CD4-positive, alpha-beta T cell (primary cell): ENCODE measurements at regions not wholly inside any gene's neighbourhood (a gene's known extent, or its start where the extent isn't known, plus 50 kb on each side); places are given as distances from the start of the nearest gene placed in this dataset.
"Not testable (repeated sequence)": the region's sequence is repeated elsewhere in the genome, so short reads cannot be mapped to it uniquely, and the experiment has no call there.

Experiments
- ATAC-seq: fragments of 200-7000 bp; cut with Tn5 transposase; one replicate; pipeline ENCODE4 v1.10.0; 2022; ENCODE audit warnings: mild to moderate bottlenecking; ENCODE audit not compliant: poor library complexity
- CTCF ChIA-PET: fragments of 350-600 bp; sonication (Branson Sonifier 250); formaldehyde crosslinking; loops from one replicate; lab custom pipeline; 2021; ENCODE audit warnings: antibody characterized with exemption, inconsistent platforms; lab: Charles Lee
- POLR2A ChIA-PET: fragments of 350-600 bp; sonication (Branson Sonifier 250); formaldehyde crosslinking; loops from one replicate; lab custom pipeline; 2021; ENCODE audit warnings: antibody characterized with exemption, inconsistent platforms; lab: Charles Lee
- DNase-seq, 14 experiments: peaks; one replicate each; pipeline ENCODE4 v3.0.0-alpha.2; 2013 to 2020; ENCODE audit warnings: mixed read lengths in 2 of 14
- H3K27ac ChIP-seq, 2 donors: one replicate each; pipeline versions ENCODE4 v1.5.1 to v1.7.0; 2013; ENCODE audit warnings: low read length in 2 of 2, low read depth in 1 of 2, mild to moderate bottlenecking in 1 of 2
- H3K27me3 ChIP-seq, 2 experiments: 1 replicate in 1 of 2; 2 replicates in 1 of 2; pipeline versions ENCODE4 v1.6.1 to v1.7.0; 2013; ENCODE audit warnings: low read length in 2 of 2, control low read depth in 1 of 2, mild to moderate bottlenecking in 1 of 2, moderate library complexity in 1 of 2; ENCODE audit not compliant: insufficient read depth in 2 of 2, control insufficient read depth in 1 of 2
- H3K36me3 ChIP-seq: one replicate; pipeline ENCODE4 v1.6.1; 2013; ENCODE audit warnings: low read length, control low read depth; ENCODE audit not compliant: insufficient read depth
- H3K4me1 ChIP-seq: one replicate; pipeline ENCODE4 v1.6.1; 2013; ENCODE audit warnings: low read length, control low read depth; ENCODE audit not compliant: insufficient read depth
- H3K4me3 ChIP-seq: one replicate; pipeline ENCODE4 v1.5.1; 2013; ENCODE audit warnings: mild to moderate bottlenecking, low read length, moderate library complexity
- H3K9me3 ChIP-seq, 2 experiments: 1 replicate in 1 of 2; 2 replicates in 1 of 2; pipeline versions ENCODE4 v1.6.1 to v1.7.0; 2013; ENCODE audit warnings: low read length in 2 of 2, mild to moderate bottlenecking in 2 of 2, control low read depth in 1 of 2, moderate library complexity in 1 of 2; ENCODE audit not compliant: control insufficient read depth in 1 of 2, insufficient read depth in 1 of 2
- H3K27ac Mint-ChIP-seq: one replicate; pipeline ENCODE4 v1.8.0; 2020; ENCODE audit warnings: mixed read lengths
- H3K27me3 Mint-ChIP-seq: one replicate; pipeline ENCODE4 v1.8.0; 2021; ENCODE audit warnings: mixed read lengths
- H3K36me3 Mint-ChIP-seq: one replicate; pipeline ENCODE4 v1.8.0; 2021; ENCODE audit warnings: low read depth, mixed read lengths
- H3K4me1 Mint-ChIP-seq: one replicate; pipeline ENCODE4 v1.8.0; 2021; ENCODE audit warnings: low read depth, mixed read lengths
- H3K4me3 Mint-ChIP-seq: one replicate; pipeline ENCODE4 v1.8.0; 2020; ENCODE audit warnings: mild to moderate bottlenecking, mixed read lengths
- H3K9me3 Mint-ChIP-seq: one replicate; pipeline ENCODE4 v1.8.0; 2020; ENCODE audit warnings: mixed read lengths
- intact Hi-C, 2 experiments: fragments of 100-400 bp; cut with DNase I in 1 of 2; cut with micrococcal nuclease in 1 of 2; formaldehyde crosslinking; loops; one replicate each; pipeline versions ENCODE4 v1.15.1 to v1.9.0; 2023 to 2025; cut with DNase I, micrococcal nuclease
- TF ChIP-seq, protein P1 (sequence below): fragments of 200-600 bp; IDR thresholded peaks from one replicate; pipeline ENCODE4 v1.8.0; 2022; ENCODE audit warnings: antibody characterized with exemption, mild to moderate bottlenecking

DNA sequence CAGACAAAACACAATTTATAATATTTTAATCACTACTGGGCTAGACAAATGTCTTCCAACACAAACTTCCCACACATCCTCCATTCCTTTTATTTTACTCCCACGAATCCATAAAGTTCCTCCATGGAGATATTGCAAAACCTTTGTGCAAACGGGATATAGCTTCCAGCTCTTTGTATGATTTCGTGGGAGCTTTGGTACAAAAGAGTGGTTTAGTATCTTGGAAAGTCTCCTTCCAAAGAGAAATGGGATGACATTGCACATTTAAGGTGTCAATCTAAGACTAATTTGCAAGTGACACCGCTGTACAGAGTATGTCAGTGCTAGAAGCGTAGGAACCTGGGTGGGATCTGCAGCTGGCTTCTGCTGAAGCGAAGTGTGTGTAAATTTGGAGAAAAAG, 455.2 kb upstream of the RUNX1 start:
- intact Hi-C loops = loop anchor here in 1 of 2 experiments (10.0 kb wide), 1 partner anchor 79 kb away; no protein-coding TSS in a partner anchor
- peak overlapping the region; percentile 81 for H3K27ac Mint-ChIP-seq
- Histone ChIP-seq H3K9me3 (no peaks in the 10 kb centered on the region), H3K27me3 (no peaks in the 10 kb centered on the region), H3K27ac (peak overlapping the region; percentile 57 to 62), H3K36me3 (no peaks in the 10 kb centered on the region), H3K4me3 (no peak overlapping the region), H3K4me1 (peaks cover 20% of the 10 kb centered on the region)
- DNase-seq (no peak), ATAC-seq (no peak)
- POLR2A ChIA-PET = interaction anchor here (0.6 to 3.1 kb wide), 9 partner anchors 7 to 520 kb away, joined by 3 to 25 read pairs (median 5); no protein-coding TSS in a partner anchor
- CTCF ChIA-PET = interaction anchor here (0.6 kb wide), 1 partner anchor 17 kb away, joined by 5 read pairs; no protein-coding TSS in a partner anchor
- H3K27me3 Mint-ChIP-seq = no peaks in the 10 kb centered on the region
- no peaks in the 10 kb centered on the region for H3K36me3 Mint-ChIP-seq
- H3K4me3 Mint-ChIP-seq = no peak overlapping the region
- TF ChIP-seq, protein P1, sequence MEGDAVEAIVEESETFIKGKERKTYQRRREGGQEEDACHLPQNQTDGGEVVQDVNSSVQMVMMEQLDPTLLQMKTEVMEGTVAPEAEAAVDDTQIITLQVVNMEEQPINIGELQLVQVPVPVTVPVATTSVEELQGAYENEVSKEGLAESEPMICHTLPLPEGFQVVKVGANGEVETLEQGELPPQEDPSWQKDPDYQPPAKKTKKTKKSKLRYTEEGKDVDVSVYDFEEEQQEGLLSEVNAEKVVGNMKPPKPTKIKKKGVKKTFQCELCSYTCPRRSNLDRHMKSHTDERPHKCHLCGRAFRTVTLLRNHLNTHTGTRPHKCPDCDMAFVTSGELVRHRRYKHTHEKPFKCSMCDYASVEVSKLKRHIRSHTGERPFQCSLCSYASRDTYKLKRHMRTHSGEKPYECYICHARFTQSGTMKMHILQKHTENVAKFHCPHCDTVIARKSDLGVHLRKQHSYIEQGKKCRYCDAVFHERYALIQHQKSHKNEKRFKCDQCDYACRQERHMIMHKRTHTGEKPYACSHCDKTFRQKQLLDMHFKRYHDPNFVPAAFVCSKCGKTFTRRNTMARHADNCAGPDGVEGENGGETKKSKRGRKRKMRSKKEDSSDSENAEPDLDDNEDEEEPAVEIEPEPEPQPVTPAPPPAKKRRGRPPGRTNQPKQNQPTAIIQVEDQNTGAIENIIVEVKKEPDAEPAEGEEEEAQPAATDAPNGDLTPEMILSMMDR = no peak
- H3K9me3 Mint-ChIP-seq = no peaks in the 10 kb centered on the region
- peaks cover 63% of the 10 kb centered on the region for H3K4me1 Mint-ChIP-seq

DNA sequence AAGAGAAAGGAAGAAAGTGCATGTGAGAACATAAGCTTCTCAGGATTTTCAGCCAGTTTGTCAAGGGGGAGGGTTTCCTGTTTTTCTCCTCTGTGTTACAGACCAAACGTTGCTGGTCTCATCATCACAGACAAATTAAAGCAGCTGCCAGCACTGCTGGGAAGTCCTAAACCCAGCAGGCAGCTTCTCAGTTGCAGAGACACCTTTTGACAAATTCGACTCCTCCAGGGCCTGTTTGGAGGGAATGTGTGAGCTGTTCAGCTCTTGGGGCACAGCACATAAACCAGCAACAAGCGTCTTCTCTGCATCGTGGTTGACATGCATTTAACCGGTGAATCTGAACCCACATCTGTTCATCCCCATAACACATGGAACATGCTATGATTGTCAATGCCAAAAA, 454.6 kb upstream of the RUNX1 start:
- CTCF ChIA-PET = interaction anchor here (1.4 kb wide), 1 partner anchor 758 kb away, joined by 3 read pairs; no protein-coding TSS in a partner anchor
- H3K4me3 ChIP-seq = no peak overlapping the region
- no peaks in the 10 kb centered on the region for H3K27me3 ChIP-seq
- TF ChIP-seq, protein P1 = no peak
- no peaks in the 10 kb centered on the region for H3K9me3 ChIP-seq
- Mint-ChIP-seq H3K36me3 (no peaks in the 10 kb centered on the region), H3K27ac (peak overlapping the region; percentile 81), H3K4me1 (peaks cover 57% of the 10 kb centered on the region), H3K4me3 (peak overlapping the region; percentile 76), H3K9me3 (no peaks in the 10 kb centered on the region), H3K27me3 (no peaks in the 10 kb centered on the region)
- peaks cover 20% of the 10 kb centered on the region for H3K4me1 ChIP-seq
- DNase-seq (peak in 13 of 14 experiments; percentile 3 to 61 (median 42)), ATAC-seq (peak; percentile 87)
- intact Hi-C loops = loop anchor here in 1 of 2 experiments (10.0 kb wide), 1 partner anchor 79 kb away; no protein-coding TSS in a partner anchor
- POLR2A ChIA-PET = interaction anchor here (0.5 to 3.1 kb wide), 11 partner anchors 8 to 816 kb away, joined by 3 to 25 read pairs (median 4); partner anchors contain the start of gene MORC3
- no peaks in the 10 kb centered on the region for H3K36me3 ChIP-seq
- H3K27ac ChIP-seq = peak overlapping the region; percentile 57 to 62

DNA sequence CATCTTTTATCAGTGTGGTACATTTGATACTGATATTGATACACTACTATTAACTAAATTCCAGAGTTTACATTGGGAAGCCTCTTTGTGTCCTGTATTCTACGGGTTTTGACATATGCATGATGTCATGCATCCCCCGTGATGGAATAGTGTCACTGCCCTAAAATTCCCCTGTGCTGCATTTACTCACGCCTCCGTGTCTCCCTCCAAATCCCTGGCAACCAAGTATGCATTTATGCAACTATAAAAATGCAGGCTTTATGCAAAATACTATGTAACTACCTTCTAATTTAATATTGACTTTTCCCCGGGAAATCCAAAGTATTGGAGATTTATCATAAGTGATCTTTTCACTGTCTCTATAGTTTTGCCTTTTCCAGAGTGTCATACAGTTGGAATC, 453.7 kb upstream of the RUNX1 start:
- no peaks in the 10 kb centered on the region for H3K36me3 Mint-ChIP-seq
- H3K4me1 Mint-ChIP-seq = peaks cover 51% of the 10 kb centered on the region
- ATAC-seq = no peak
- H3K4me1 ChIP-seq = peaks cover 18% of the 10 kb centered on the region
- TF ChIP-seq, protein P1 = no peak
- no peak overlapping the region for H3K4me3 ChIP-seq
- no peaks in the 10 kb centered on the region for H3K36me3 ChIP-seq
- ChIA-PET POLR2A (interaction anchor here (0.7 to 3.1 kb wide), 11 partner anchors 9 to 817 kb away, joined by 3 to 25 read pairs (median 4); partner anchors contain the start of gene MORC3), CTCF (interaction anchor here (1.4 kb wide), 1 partner anchor 758 kb away, joined by 3 read pairs; no protein-coding TSS in a partner anchor)
- H3K9me3 ChIP-seq = no peaks in the 10 kb centered on the region
- no peaks in the 10 kb centered on the region for H3K27me3 ChIP-seq
- H3K27ac ChIP-seq = no peak overlapping the region
- DNase-seq = no peak
- intact Hi-C loops = loop anchor here in 1 of 2 experiments (10.0 kb wide), 1 partner anchor 78 kb away; no protein-coding TSS in a partner anchor
- no peaks in the 10 kb centered on the region for H3K9me3 Mint-ChIP-seq
- no peaks in the 10 kb centered on the region for H3K27me3 Mint-ChIP-seq
- peak overlapping the region; percentile 81 for H3K27ac Mint-ChIP-seq
- no peak overlapping the region for H3K4me3 Mint-ChIP-seq

DNA sequence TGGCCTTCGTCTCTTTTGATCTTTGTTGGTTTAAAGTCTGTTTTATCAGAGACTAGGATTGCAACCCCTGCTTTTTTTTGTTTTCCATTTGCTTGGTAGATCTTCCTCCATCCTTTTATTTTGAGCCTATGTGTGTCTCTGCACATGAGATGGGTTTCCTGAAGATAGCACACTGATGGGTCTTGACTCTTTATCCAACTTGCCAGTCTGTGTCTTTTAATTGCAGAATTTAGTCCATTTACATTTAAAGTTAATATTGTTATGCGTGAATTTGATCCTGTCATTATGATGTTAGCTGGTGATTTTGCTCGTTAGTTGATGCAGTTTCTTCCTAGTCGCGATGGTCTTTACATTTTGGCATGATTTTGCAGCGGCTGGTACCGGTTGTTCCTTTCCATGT, 448.4 kb upstream of the RUNX1 start:
- H3K36me3 ChIP-seq, H3K9me3 ChIP-seq, H3K4me1 ChIP-seq, H3K27ac ChIP-seq, intact Hi-C loops, H3K27me3 Mint-ChIP-seq, H3K27ac Mint-ChIP-seq, CTCF ChIA-PET, H3K9me3 Mint-ChIP-seq, H3K4me1 Mint-ChIP-seq, DNase-seq, ATAC-seq, H3K36me3 Mint-ChIP-seq, H3K27me3 ChIP-seq, H3K4me3 Mint-ChIP-seq, POLR2A ChIA-PET, H3K4me3 ChIP-seq: not testable (repeated sequence)
